ENCODE measurements at regions not wholly inside any gene's neighbourhood (a gene's known extent, or its start where the extent isn't known, plus 50 kb on each side); places are given as distances from the start of the nearest gene placed in this dataset.

- no peaks in the 10 kb centered on the region for H3K36me3 ChIP-seq
- no peak for ATAC-seq
- no peak for TF ChIP-seq CTCF (IDR thresholded peaks at IDR 0.05)
- no peaks in the 10 kb centered on the region for H3K27me3 ChIP-seq (ENCODE audit: low read depth)
- intact Hi-C loops (cut with DNase I): no loop called here
- no peak for DNase-seq
- no peaks in the 10 kb centered on the region for H3K4me1 ChIP-seq
- no peak overlapping the region for H3K4me3 ChIP-seq
- H3K27ac ChIP-seq: no peak overlapping the region
- H3K9me3 ChIP-seq: no peaks in the 10 kb centered on the region
Observed at GRCh38 chr10:32205670-32206069, 141.3 kb downstream of the EPC1 start.

- H3K36me3 ChIP-seq: no peaks in the 10 kb centered on the region
- TF ChIP-seq CTCF (IDR thresholded peaks at IDR 0.05): no peak
- no peaks in the 10 kb centered on the region for H3K4me1 ChIP-seq
- intact Hi-C loops (cut with DNase I): no loop called here
- no peak overlapping the region for H3K27ac ChIP-seq
- no peaks in the 10 kb centered on the region for H3K27me3 ChIP-seq (ENCODE audit: low read depth)
- no peaks in the 10 kb centered on the region for H3K9me3 ChIP-seq
- DNase-seq: no peak
- no peak for ATAC-seq
- H3K4me3 ChIP-seq: no peak overlapping the region
Observed at GRCh38 chr10:32204606-32205005, 142.4 kb downstream of the EPC1 start.

- TF ChIP-seq CTCF (IDR thresholded peaks at IDR 0.05): no peak
- Histone ChIP-seq H3K9me3 (no peaks in the 10 kb centered on the region), H3K27me3 (ENCODE audit: low read depth) (no peaks in the 10 kb centered on the region), H3K27ac (no peak overlapping the region), H3K36me3 (no peaks in the 10 kb centered on the region), H3K4me3 (no peak overlapping the region), H3K4me1 (no peaks in the 10 kb centered on the region)
- DNase-seq (peak; percentile 61), ATAC-seq (peak; percentile 73 to 75)
- intact Hi-C loops (cut with DNase I): no loop called here
Observed at GRCh38 chr10:32199714-32200394, 143.6 kb upstream of the KIF5B start.

- intact Hi-C loops (cut with DNase I): no loop called here
- Histone ChIP-seq H3K4me3 (no peak overlapping the region), H3K27ac (no peak overlapping the region), H3K36me3 (no peaks in the 10 kb centered on the region), H3K9me3 (no peaks in the 10 kb centered on the region), H3K27me3 (ENCODE audit: low read depth) (no peaks in the 10 kb centered on the region), H3K4me1 (no peaks in the 10 kb centered on the region)
- no peak for TF ChIP-seq CTCF (IDR thresholded peaks at IDR 0.05)
- no peak for DNase-seq
- ATAC-seq: no peak
Observed at GRCh38 chr10:32197423-32197822, 141.2 kb upstream of the KIF5B start.

DNA sequence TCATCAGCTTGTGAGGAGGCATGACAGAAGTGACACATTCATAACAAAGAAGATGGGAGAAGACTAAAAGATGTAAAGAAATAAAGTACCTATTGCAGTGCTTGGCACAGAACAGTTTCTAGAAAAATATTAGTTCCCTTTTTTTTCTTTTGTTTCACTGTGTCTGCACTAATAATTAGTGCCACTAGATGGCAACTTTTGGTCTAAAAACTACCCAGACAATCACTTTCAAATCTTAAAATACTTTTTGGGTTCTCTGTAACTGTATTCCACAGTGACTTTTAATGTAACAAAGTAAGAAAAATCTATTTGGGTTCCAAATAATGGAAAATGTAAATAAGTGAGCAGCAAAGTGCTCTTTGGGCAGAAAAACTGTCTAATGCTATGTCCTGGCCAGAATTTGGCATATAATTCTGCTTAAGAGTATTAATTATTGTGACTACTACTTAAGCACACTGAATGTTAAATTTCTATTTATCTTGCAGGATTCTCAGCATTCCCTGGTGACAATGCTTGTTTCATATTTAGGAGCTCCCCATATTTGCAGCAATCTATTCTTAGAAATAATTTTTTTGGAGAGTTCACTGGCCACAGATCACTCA is 134.8 kb upstream of the KIF5B start:
- no peak overlapping the region for H3K27ac ChIP-seq
- no peaks in the 10 kb centered on the region for H3K4me1 ChIP-seq
- intact Hi-C loops (cut with DNase I): no loop called here
- H3K27me3 ChIP-seq (ENCODE audit: low read depth): no peaks in the 10 kb centered on the region
- TF ChIP-seq CTCF (IDR thresholded peaks at IDR 0.05): peak; percentile 78
- no peaks in the 10 kb centered on the region for H3K9me3 ChIP-seq
- H3K4me3 ChIP-seq: no peak overlapping the region
- no peak for DNase-seq
- peak in 1 of 2 donors; percentile 55 for ATAC-seq
- no peaks in the 10 kb centered on the region for H3K36me3 ChIP-seq
